Adipocyte (in vitro differentiated cells): ENCODE measurements at regions not wholly inside any gene's neighbourhood (a gene's known extent, or its start where the extent isn't known, plus 50 kb on each side); places are given as distances from the start of the nearest gene placed in this dataset.
"Not testable (repeated sequence)": the region's sequence is repeated elsewhere in the genome, so short reads cannot be mapped to it uniquely, and the experiment has no call there.

Experiments
- DNase-seq: peaks from one replicate; pipeline ENCODE4 v3.0.0-alpha.2; 2015; ENCODE audit warnings: low read depth
- H3K27me3 ChIP-seq: replicated peaks from 2 replicates; pipeline ENCODE4 v1.7.0; 2013; ENCODE audit warnings: mild to moderate bottlenecking, low read length, moderate library complexity; ENCODE audit not compliant: control insufficient read depth, insufficient read depth
- H3K36me3 ChIP-seq: 2 replicates; pipeline ENCODE4 v1.7.0; 2013; ENCODE audit warnings: low read length, mild to moderate bottlenecking, moderate library complexity; ENCODE audit not compliant: control insufficient read depth, insufficient read depth, severe bottlenecking
- H3K4me1 ChIP-seq: 2 replicates; pipeline ENCODE4 v1.7.0; 2013; ENCODE audit warnings: mild to moderate bottlenecking, low read length, moderate library complexity; ENCODE audit not compliant: control insufficient read depth, insufficient read depth
- H3K4me3 ChIP-seq: 2 replicates; pipeline ENCODE4 v1.7.0; 2013; ENCODE audit warnings: mild to moderate bottlenecking, low read length, moderate library complexity
- H3K9ac ChIP-seq: 2 replicates; pipeline ENCODE4 v1.7.0; 2013; ENCODE audit warnings: mild to moderate bottlenecking, low read length, moderate library complexity
- H3K9me3 ChIP-seq: 2 replicates; pipeline ENCODE4 v1.7.0; 2013; ENCODE audit warnings: mild to moderate bottlenecking, low read length, moderate library complexity; ENCODE audit not compliant: control insufficient read depth

DNA sequence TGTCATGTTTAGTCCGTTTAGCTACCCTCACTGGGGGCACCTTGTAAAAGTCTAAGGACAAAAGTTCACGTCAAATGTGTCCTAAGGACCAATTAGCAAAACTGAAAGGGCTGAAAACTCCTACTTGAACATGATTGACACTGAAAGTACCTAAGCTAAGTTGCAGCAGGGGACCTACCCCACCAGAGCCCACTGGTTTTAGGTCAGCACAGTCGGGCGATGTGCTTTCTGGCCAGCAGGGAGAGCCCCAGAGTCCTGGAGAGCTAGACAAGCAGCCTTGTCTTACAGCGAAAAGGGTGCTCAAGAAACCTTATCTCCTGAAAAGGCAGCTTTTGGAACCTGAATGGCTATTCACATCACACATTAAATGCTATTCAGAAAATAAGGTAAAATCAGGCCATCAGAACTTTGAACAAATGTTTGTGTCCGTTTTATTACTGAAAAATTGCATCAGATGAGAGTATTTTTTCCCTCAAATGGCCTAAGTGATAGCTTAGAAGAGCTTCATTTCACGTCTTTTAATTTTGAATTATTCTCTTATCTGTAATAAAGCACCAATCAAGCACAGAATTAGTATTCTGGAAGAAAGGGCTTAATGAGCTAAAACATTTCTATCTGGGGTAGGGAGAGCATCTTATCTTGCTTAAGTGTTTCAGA lies 52.2 kb upstream of the MKI67 start:
- H3K9me3 ChIP-seq, result peaks cover 46% of the 10 kb centered on the region
- no peaks in the 10 kb centered on the region for H3K4me1 ChIP-seq
- no peak overlapping the region for H3K9ac ChIP-seq
- H3K36me3 ChIP-seq, result no peaks in the 10 kb centered on the region
- no peaks in the 10 kb centered on the region for H3K27me3 ChIP-seq
- DNase-seq, result no peak
- no peak overlapping the region for H3K4me3 ChIP-seq

DNA sequence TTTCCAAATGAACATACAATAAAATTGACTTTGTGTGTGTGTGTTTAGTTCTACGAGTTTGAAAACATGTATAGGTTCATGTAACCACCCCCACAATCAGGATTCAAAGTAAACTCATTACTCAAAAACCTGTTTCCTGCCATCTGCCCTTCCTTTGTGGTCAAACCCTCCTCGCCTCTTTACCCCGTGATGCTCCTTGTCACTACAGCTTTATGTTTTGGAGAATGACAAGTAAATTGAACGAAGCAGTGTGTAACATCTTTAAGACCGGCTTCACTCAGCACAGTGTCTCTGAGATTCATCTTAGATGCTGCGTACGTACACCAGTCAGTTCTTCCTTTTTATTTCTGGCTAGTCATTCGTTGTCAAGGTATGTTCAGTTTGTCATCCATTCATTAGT lies 54.6 kb upstream of the MKI67 start:
- Histone ChIP-seq H3K27me3 (no peaks in the 10 kb centered on the region), H3K36me3 (no peaks in the 10 kb centered on the region), H3K4me1 (no peaks in the 10 kb centered on the region), H3K9ac (no peak overlapping the region), H3K4me3 (no peak overlapping the region), H3K9me3 (peaks cover 26% of the 10 kb centered on the region)
- no peak for DNase-seq

DNA sequence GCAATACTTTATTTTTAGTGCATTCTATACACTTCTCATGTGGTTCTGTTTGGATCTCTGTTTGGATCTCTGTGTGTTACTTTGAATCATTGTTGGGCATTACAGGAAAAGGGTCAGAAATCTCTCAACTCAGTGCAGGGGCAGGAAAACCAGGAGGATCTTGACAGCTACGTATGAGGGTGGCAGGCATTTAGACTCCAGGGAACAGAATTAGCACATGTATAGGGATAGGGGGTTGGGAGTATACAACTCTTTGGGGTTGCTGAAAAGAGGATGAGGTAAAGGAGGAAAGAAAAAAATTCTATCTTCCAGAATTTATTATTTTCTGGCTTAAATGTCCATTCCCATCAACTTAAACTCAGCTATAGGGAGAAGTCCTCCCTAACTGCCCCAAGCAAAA lies 59.4 kb upstream of the MKI67 start:
- Histone ChIP-seq H3K9ac (no peak overlapping the region), H3K27me3 (peaks cover 21% of the 10 kb centered on the region), H3K36me3 (no peaks in the 10 kb centered on the region), H3K9me3 (peaks cover 20% of the 10 kb centered on the region), H3K4me3 (no peak overlapping the region), H3K4me1 (no peaks in the 10 kb centered on the region)
- no peak for DNase-seq

DNA sequence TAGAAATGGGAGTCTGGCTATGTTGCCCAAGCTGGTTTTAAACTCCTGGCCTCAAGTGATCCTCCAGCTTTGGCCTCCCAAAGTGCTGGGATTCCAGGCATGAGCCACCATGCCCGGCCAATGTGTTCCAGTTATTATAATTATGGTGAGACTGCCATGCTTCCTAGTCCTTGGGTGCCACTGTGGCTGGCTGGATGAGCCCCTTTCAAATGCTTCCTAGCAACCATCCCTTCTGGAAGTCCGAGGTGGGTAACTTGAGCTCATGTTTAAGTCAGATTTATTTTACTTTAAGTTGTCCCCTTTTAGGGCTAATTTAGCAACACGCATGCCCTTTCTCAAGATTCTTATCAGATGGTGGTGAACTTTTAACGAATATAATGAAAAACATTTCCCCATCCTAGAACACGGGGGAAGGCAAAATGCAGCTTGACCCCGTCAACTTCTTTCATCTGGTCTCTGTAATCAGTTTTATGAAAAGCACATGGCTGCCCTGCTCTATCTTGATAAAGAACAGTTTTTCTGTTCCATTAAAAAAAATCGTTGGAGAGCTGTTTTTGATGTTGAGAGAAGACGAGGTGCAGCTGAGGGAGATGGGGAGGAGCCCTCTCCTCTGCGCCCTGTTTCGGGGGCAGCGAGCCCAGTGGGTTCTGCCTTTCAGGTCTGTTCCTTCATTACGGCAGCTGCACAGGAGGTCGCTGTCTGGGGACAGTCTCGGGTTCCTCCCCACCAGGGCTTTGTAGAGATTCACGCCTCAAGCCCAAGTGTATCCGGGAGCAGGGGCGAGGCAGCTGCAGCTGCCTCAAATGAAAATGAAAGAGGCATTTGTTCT lies 61.0 kb upstream of the MKI67 start:
- Histone ChIP-seq H3K36me3 (no peaks in the 10 kb centered on the region), H3K9ac (no peak overlapping the region), H3K27me3 (peaks cover 21% of the 10 kb centered on the region), H3K9me3 (peaks cover 14% of the 10 kb centered on the region), H3K4me3 (no peak overlapping the region), H3K4me1 (no peaks in the 10 kb centered on the region)
- no peak for DNase-seq

DNA sequence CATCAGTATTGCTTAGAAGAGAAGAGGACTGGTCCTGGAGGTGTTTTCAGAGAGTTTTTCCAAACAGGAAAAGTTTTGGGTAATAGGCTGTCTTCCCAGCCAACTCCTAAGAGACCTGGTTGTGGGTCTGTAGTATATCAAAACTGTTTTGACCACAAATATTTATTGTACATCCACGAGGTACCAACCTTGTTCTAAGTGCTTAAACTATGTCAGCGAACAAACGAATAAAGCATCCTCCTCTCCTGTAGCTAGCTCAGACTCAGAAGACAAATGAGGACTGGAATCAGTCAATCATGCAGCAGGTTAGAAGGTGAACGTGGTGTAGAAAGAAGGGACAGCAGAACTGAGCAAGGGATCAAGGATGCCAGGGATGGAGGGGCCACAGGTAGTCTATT lies 61.6 kb upstream of the MKI67 start:
- Histone ChIP-seq H3K36me3 (no peaks in the 10 kb centered on the region), H3K9ac (no peak overlapping the region), H3K27me3 (peaks cover 21% of the 10 kb centered on the region), H3K4me1 (no peaks in the 10 kb centered on the region), H3K4me3 (no peak overlapping the region), H3K9me3 (peaks cover 8% of the 10 kb centered on the region)
- DNase-seq, result no peak

DNA sequence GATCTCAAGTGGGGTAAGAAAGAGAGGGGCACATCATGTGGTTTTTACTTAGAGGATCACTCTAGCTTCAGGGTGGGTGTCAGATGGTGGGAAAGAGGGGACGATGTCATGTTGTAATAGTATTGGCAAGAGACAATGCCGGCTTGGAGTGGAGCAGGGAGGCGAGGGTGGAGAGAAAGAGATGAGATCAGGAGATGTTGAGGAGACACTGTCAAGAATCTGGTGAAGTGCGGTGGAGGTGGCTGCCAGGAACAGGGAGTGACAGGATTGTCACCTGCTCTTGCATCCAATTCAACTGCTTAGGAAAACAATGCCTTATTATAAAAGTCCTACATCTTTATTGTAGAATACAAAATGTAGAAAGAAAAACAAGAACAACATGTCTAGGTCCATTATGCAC lies 63.0 kb upstream of the MKI67 start:
- H3K4me1 ChIP-seq, result no peaks in the 10 kb centered on the region
- no peak overlapping the region for H3K9ac ChIP-seq
- peaks cover 21% of the 10 kb centered on the region for H3K27me3 ChIP-seq
- no peak for DNase-seq
- no peaks in the 10 kb centered on the region for H3K36me3 ChIP-seq
- H3K4me3 ChIP-seq, result no peak overlapping the region
- H3K9me3 ChIP-seq, result no peaks in the 10 kb centered on the region

DNA sequence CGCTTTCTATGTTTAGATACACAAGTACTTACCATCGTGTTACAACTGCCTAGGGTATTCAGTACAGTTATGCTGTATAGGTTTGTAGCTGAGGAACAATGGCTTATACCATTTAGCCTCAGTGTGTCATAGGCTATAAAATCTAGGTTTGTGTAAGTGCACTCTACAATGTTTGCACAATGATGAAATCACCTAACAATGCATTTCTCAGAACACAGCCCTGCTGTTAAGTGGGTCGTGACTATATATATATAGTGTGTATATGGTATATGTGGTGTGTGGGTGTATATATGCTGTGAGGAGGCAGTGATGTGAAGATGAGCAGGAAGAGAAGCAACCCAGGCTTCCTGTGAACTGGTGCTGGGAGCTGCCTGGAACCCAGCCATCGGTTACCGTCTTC lies 65.6 kb upstream of the MKI67 start:
- DNase-seq, result no peak
- Histone ChIP-seq H3K36me3 (no peaks in the 10 kb centered on the region), H3K9ac (no peak overlapping the region), H3K4me1 (no peaks in the 10 kb centered on the region), H3K4me3 (no peak overlapping the region), H3K9me3 (no peaks in the 10 kb centered on the region), H3K27me3 (peaks cover 20% of the 10 kb centered on the region)

DNA sequence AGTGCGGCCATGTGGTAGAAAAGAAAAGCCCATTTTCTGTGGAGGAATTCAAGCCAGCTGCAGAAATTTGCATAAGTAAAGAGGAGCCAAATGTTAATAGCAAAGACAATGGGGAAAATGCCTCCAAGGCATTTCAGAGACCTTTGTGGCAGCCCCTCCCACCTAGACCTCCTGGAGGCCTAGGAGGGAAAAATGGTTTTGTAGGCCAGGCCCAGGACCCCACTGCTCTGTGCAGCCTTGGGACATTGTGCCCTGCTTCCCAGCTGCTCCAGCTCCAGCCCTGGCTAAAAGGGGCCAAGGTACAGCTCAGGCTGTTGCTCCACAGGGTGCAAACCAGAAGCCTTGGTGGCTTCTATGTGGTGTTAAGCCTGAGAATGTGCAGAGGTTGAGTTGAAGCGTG lies 75.6 kb upstream of the MKI67 start:
- not testable (repeated sequence) for H3K4me1 ChIP-seq, H3K4me3 ChIP-seq, DNase-seq, H3K27me3 ChIP-seq, H3K9me3 ChIP-seq, H3K9ac ChIP-seq, H3K36me3 ChIP-seq

DNA sequence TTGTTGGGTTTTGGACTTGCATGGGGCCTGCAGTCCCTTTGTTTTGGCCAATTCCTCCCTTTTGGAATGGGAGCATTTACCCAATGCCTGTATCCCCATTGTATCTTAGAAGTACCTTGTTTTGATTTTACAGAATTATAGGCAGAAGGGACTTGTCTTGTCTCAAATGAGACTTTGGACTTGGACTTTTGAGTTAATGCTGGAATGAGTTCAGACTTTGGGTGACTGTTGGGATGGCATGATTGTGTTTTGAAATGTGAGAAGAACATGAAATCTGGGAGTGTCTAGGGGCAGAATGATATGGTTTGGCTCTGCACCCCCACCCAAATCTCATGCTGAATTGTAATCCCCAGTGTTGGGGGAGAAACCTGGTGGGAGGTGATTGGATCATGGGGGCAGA lies 76.8 kb upstream of the MKI67 start:
- no peaks in the 10 kb centered on the region for H3K4me1 ChIP-seq
- peaks cover 18% of the 10 kb centered on the region for H3K27me3 ChIP-seq
- DNase-seq, result no peak
- no peaks in the 10 kb centered on the region for H3K9me3 ChIP-seq
- no peak overlapping the region for H3K4me3 ChIP-seq
- H3K9ac ChIP-seq, result no peak overlapping the region
- H3K36me3 ChIP-seq, result no peaks in the 10 kb centered on the region

DNA sequence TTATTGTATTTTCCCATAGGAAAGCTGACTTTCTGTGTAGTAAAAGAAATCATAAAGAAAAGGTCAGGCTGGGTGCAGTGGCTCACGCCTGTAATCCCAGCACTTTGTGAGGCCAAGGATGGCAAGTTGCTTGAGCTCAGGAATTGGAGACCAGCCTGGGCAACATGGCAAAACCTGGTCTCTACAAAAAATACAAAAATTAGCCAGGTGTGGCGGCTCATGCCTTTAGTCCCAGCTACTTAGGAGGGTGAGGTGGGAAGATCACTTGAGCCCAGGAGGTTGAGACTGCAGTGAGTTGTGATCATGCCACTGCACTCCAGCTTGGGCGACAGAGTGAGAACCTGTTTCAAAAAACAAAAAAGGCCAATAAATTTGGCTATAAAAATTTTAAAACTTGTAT lies 79.4 kb upstream of the MKI67 start:
- not testable (repeated sequence) for H3K9me3 ChIP-seq, H3K4me1 ChIP-seq, H3K9ac ChIP-seq, H3K4me3 ChIP-seq, DNase-seq, H3K36me3 ChIP-seq
- H3K27me3 ChIP-seq, result peaks cover 31% of the 10 kb centered on the region

DNA sequence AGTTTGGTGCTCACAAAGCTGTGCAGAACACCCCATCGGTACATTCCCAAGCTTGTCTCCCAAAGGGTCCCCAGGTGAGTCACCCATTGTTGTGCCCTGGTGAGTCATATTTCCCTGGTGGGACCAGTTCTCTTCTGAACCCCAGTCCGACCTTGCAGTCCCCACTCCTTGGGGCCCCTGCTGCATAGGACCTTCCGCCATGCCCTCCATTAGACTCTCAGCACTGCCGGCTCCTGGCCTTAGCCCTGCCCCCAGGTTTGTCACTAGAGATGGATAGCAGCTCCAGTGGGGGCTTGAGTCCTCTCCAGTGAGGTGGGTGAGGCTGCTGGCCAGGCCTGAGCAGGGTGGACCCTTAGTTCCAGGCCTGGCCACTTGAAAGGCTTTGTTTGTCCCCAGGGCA lies 80.5 kb upstream of the MKI67 start:
- Histone ChIP-seq H3K27me3 (peaks cover 31% of the 10 kb centered on the region), H3K9me3 (no peaks in the 10 kb centered on the region), H3K9ac (no peak overlapping the region), H3K36me3 (no peaks in the 10 kb centered on the region), H3K4me1 (peaks cover 4% of the 10 kb centered on the region), H3K4me3 (no peak overlapping the region)
- no peak for DNase-seq

DNA sequence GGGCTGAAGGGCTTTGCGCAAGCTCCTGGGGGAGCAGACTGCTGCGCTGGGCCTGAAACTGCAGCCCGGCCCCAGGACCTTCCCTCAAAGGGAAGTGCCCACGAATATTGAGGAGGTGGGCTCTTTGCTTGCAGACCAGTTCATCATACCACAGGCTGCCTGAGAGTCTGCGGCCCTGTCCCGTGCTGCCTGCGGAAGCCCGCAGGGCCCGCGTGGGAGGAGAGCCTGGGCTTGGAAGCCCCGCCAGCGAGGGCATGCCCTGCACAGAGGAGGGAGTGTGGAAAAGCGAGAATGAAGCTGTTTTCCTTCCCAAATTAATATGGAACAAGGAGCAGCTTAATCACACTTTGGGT lies 83.6 kb upstream of the MKI67 start:
- no peak overlapping the region for H3K9ac ChIP-seq
- H3K36me3 ChIP-seq, result no peaks in the 10 kb centered on the region
- DNase-seq, result no peak
- H3K4me3 ChIP-seq, result peak overlapping the region; percentile 59
- H3K27me3 ChIP-seq, result peaks cover 31% of the 10 kb centered on the region
- H3K9me3 ChIP-seq, result no peaks in the 10 kb centered on the region
- peaks cover 4% of the 10 kb centered on the region for H3K4me1 ChIP-seq
